A549 (cell line): ENCODE measurements at regions not wholly inside any gene's neighbourhood (a gene's known extent, or its start where the extent isn't known, plus 50 kb on each side); places are given as distances from the start of the nearest gene placed in this dataset.

ENCODE experiments used
- ATAC-seq, 2 experiments: fragments of 200-7000 bp in 1 of 2; fragments of >200 bp in 1 of 2; cut with Nextera tagmentation in 1 of 2; cut with Tn5 transposase in 1 of 2; 3 replicates each; pipeline versions ENCODE4 v1.8.0 to v1.9.1; 2018 to 2020; ENCODE audit warnings: mild to moderate bottlenecking in 1 of 2, moderate library complexity in 1 of 2
- CTCF ChIA-PET: fragments of 300-600 bp; sonication (Branson Sonifier 250); formaldehyde crosslinking; extraction: SDS; loops from one replicate; lab custom pipeline; 2021; ENCODE audit warnings: antibody characterized with exemption, inconsistent platforms; lab: Yijun Ruan, JAX
- POLR2A ChIA-PET: fragments of 350-600 bp; formaldehyde crosslinking; extraction: SDS; loops from one replicate; lab custom pipeline; 2021; ENCODE audit warnings: antibody characterized with exemption, inconsistent platforms; lab: Yijun Ruan, JAX
- DNase-seq, 2 experiments: peaks; one replicate each; pipeline versions ENCODE4 v3.0.0 to v3.0.0-alpha.2; 2011 to 2016; ENCODE audit warnings: low read depth in 1 of 2, low spot score in 1 of 2
- FAIRE-seq: peaks from 2 replicates; lab custom pipeline; 2011; peaks lifted over from hg19 to GRCh38; lab: Jason Lieb, UNC
- H3K27ac ChIP-seq, 2 experiments: fragments of >200 bp; sonication (Bioruptor Twin); formaldehyde crosslinking; 3 replicates each; pipeline ENCODE4 v1.5.1; 2016 to 2017
- H3K4me1 ChIP-seq: fragments of >200 bp; sonication (Bioruptor Twin); formaldehyde crosslinking; 3 replicates; pipeline ENCODE4 v1.6.1; 2016
- H3K4me2 ChIP-seq: fragments of >200 bp; sonication (Bioruptor Twin); formaldehyde crosslinking; 3 replicates; pipeline ENCODE4 v1.6.1; 2016
- H3K4me3 ChIP-seq: fragments of >200 bp; sonication (Bioruptor Twin); formaldehyde crosslinking; 3 replicates; pipeline ENCODE4 v1.5.1; 2016
- H3K9me3 ChIP-seq: fragments of >200 bp; sonication (Bioruptor Twin); formaldehyde crosslinking; 3 replicates; pipeline ENCODE4 v1.6.1; 2016
- CBX2 ChIP-seq: fragments of 200-600 bp; sonication (generic); IDR thresholded peaks from 2 replicates; pipeline ENCODE4 v1.6.1; 2016; ENCODE audit warnings: low read depth, mild to moderate bottlenecking, borderline replicate concordance
- CEBPB ChIP-seq, 2 experiments: fragments of >200 bp in 1 of 2; sonication (Bioruptor Twin) in 1 of 2; formaldehyde crosslinking in 1 of 2; IDR thresholded peaks; 2 replicates each; pipeline ENCODE4 v1.6.1; 2012 to 2016
- CHD2 ChIP-seq: fragments of 150-350 bp; IDR thresholded peaks from 2 replicates; pipeline ENCODE4 v1.6.1; 2014; ENCODE audit warnings: low read length; ENCODE audit not compliant: partially characterized antibody
- EHMT2 ChIP-seq: fragments of 200-600 bp; sonication (generic); IDR thresholded peaks from 2 replicates; pipeline ENCODE4 v1.6.1; 2016; ENCODE audit warnings: antibody characterized with exemption, low read depth, mild to moderate bottlenecking, moderate library complexity
- ESRRA ChIP-seq: fragments of 150-350 bp; IDR thresholded peaks from 2 replicates; pipeline ENCODE4 v1.6.1; 2014; ENCODE audit warnings: mild to moderate bottlenecking, low read length, borderline replicate concordance
- FOSB ChIP-seq: fragments of 250-450 bp; sonication (Bioruptor Pico); IDR thresholded peaks from 2 replicates; pipeline ENCODE4 v1.5.0; 2020; ENCODE audit warnings: mild to moderate bottlenecking, moderate library complexity
- FOSL2 ChIP-seq, 2 experiments: fragments of 450-650 bp in 1 of 2; fragments of >200 bp in 1 of 2; sonication (Bioruptor Twin) in 1 of 2; formaldehyde crosslinking; IDR thresholded peaks; 2 replicates each; pipeline versions ENCODE4 v1.5.0 to v1.6.1; 2016 to 2020; ENCODE audit warnings: mild to moderate bottlenecking in 1 of 2, moderate library complexity in 1 of 2
- FOXS1 ChIP-seq: fragments of 250-450 bp; sonication (Bioruptor Pico); IDR thresholded peaks from 2 replicates; pipeline ENCODE4 v1.5.0; 2020; ENCODE audit warnings: mild to moderate bottlenecking, moderate library complexity
- GATA3 ChIP-seq: IDR thresholded peaks from 2 replicates; pipeline ENCODE4 v1.6.1; 2012; ENCODE audit warnings: borderline replicate concordance
- HOXA7 ChIP-seq: fragments of 250-450 bp; sonication (Bioruptor Pico); IDR thresholded peaks from 2 replicates; pipeline ENCODE4 v1.5.0; 2020; ENCODE audit warnings: mild to moderate bottlenecking, moderate library complexity
- KDM1A ChIP-seq: fragments of 200-600 bp; sonication (generic); IDR thresholded peaks from 2 replicates; pipeline ENCODE4 v1.6.1; 2016; ENCODE audit warnings: low read depth, mild to moderate bottlenecking
- MAFK ChIP-seq: fragments of 450-650 bp; IDR thresholded peaks from 2 replicates; pipeline ENCODE4 v1.6.1; 2014; ENCODE audit not compliant: partially characterized antibody
- MAZ ChIP-seq: fragments of 150-350 bp; IDR thresholded peaks from 2 replicates; pipeline ENCODE4 v1.6.1; 2014; ENCODE audit warnings: antibody characterized with exemption, low read depth, low read length, borderline replicate concordance
- NR3C1 ChIP-seq: fragments of >200 bp; sonication (Bioruptor Twin); formaldehyde crosslinking; IDR thresholded peaks from 3 replicates; pipeline ENCODE4 v1.6.1; 2017
- PBX3 ChIP-seq: IDR thresholded peaks from 2 replicates; pipeline ENCODE4 v1.6.1; 2012
- PHF8 ChIP-seq: fragments of 200-600 bp; sonication (generic); IDR thresholded peaks from 2 replicates; pipeline ENCODE4 v1.6.1; 2016; ENCODE audit warnings: low read depth, mild to moderate bottlenecking, antibody characterized with exemption, moderate library complexity, borderline replicate concordance
- POLR2A ChIP-seq: IDR thresholded peaks from 2 replicates; pipeline ENCODE4 v1.6.1; 2012; ENCODE audit warnings: mild to moderate bottlenecking, low read length
- RAD21 ChIP-seq, 2 experiments: fragments of >200 bp in 1 of 2; sonication (Bioruptor Twin) in 1 of 2; formaldehyde crosslinking in 1 of 2; IDR thresholded peaks in 1 of 2; conservative IDR thresholded peaks in 1 of 2; 2 replicates in 1 of 2; 3 replicates in 1 of 2; pipeline ENCODE4 v1.6.1; 2012 to 2018; ENCODE audit warnings: inconsistent platforms in 1 of 2
- REST ChIP-seq: fragments of 200-600 bp; sonication (generic); IDR thresholded peaks from 2 replicates; pipeline ENCODE4 v1.6.1; 2016; ENCODE audit warnings: antibody characterized with exemption, mild to moderate bottlenecking, moderate library complexity
- RFX5 ChIP-seq: fragments of 450-650 bp; IDR thresholded peaks from 2 replicates; pipeline ENCODE4 v1.7.1; 2014; ENCODE audit warnings: antibody characterized with exemption, mild to moderate bottlenecking, moderate library complexity
- RNF2 ChIP-seq: fragments of 200-600 bp; sonication (generic); IDR thresholded peaks from 2 replicates; pipeline ENCODE4 v1.6.1; 2016; ENCODE audit warnings: low read depth, mild to moderate bottlenecking, antibody characterized with exemption, moderate library complexity, borderline replicate concordance
- SREBF2 ChIP-seq: fragments of 450-650 bp; IDR thresholded peaks from 2 replicates; pipeline ENCODE4 v1.6.1; 2014; ENCODE audit warnings: mild to moderate bottlenecking, moderate library complexity
- ZFP36 ChIP-seq: fragments of 450-650 bp; IDR thresholded peaks from 2 replicates; pipeline ENCODE4 v1.6.1; 2014; ENCODE audit warnings: borderline replicate concordance; ENCODE audit not compliant: partially characterized antibody
- ZNF302 ChIP-seq: fragments of 250-450 bp; sonication (Bioruptor Pico); IDR thresholded peaks from 2 replicates; pipeline ENCODE4 v1.9.0; 2021; ENCODE audit warnings: inconsistent platforms, mild to moderate bottlenecking, moderate library complexity
- WGBS: methylation state at CpG from one replicate; pipeline ENCODE4 v1.1.6; 2017; ENCODE audit errors: missing lambda C conversion rate; 5-methylcytosine and 5-hydroxymethylcytosine counted together

- no peak for TF ChIP-seq MAFK
- no peak for TF ChIP-seq CEBPB (IDR thresholded peaks at IDR 0.05)
- no peak for TF ChIP-seq RAD21 (conservative IDR thresholded peaks at IDR 0.05 in 1 of 2, IDR thresholded peaks at IDR 0.05 in 1 of 2)
- no peak for TF ChIP-seq FOSB
- TF ChIP-seq ESRRA: no peak
- TF ChIP-seq HOXA7 (CRISPR knock-in tag): no peak
- TF ChIP-seq GATA3: no peak
- ATAC-seq (no peak), DNase-seq (no peak), FAIRE-seq (no peak)
- H3K4me1 ChIP-seq: no peaks in the 10 kb centered on the region
- H3K27ac ChIP-seq: no peak overlapping the region
- 35% methylated on average over 4 of the region's 4 CpGs for WGBS
- ChIA-PET POLR2A (no interaction called here), CTCF (interaction anchor here (1.4 kb wide), 1 partner anchor 11 kb away, joined by 6 read pairs; no protein-coding TSS in a partner anchor)
- H3K4me2 ChIP-seq: no peak overlapping the region
- no peaks in the 10 kb centered on the region for H3K9me3 ChIP-seq
- no peak overlapping the region for H3K4me3 ChIP-seq
Measured at GRCh38 chr10:62900829-62901571, 84.8 kb upstream of the EGR2 start.

- ATAC-seq: no peak
- Histone ChIP-seq H3K4me3 (no peak overlapping the region), H3K9me3 (no peaks in the 10 kb centered on the region), H3K4me1 (no peaks in the 10 kb centered on the region), H3K4me2 (no peak overlapping the region), H3K27ac (no peak overlapping the region)
- ChIA-PET CTCF (interaction anchor here (1.1 kb wide), 1 partner anchor 259 kb away, joined by 3 read pairs; no protein-coding TSS in a partner anchor), POLR2A (no interaction called here)
- FAIRE-seq: no peak
- no peak for TF ChIP-seq CEBPB (IDR thresholded peaks at IDR 0.05)
- TF ChIP-seq KDM1A: no peak
- no peak for TF ChIP-seq NR3C1
- no peak for TF ChIP-seq ZFP36
- no peak for TF ChIP-seq SREBF2
- no peak for TF ChIP-seq MAFK
- TF ChIP-seq FOSL2 (IDR thresholded peaks at IDR 0.05): no peak
- no peak for TF ChIP-seq FOSL2 (CRISPR knock-in tag; IDR thresholded peaks at IDR 0.05)
- TF ChIP-seq ZNF302: no peak
- no peak for DNase-seq
- WGBS: 29% methylated on average over 3 of the region's 3 CpGs
Measured at GRCh38 chr10:62899311-62899710, 83.1 kb upstream of the EGR2 start.

GRCh38 chr10:62895063-62895462 is 78.9 kb upstream of the EGR2 start:
- ATAC-seq (no peak), FAIRE-seq (no peak), DNase-seq (no peak)
- POLR2A ChIA-PET: no interaction called here
- H3K27ac ChIP-seq: no peak overlapping the region
- TF ChIP-seq FOXS1 (CRISPR knock-in tag): no peak
- TF ChIP-seq EHMT2: no peak
- no peak for TF ChIP-seq CHD2
- TF ChIP-seq RNF2: no peak
- TF ChIP-seq RFX5: no peak
- TF ChIP-seq POLR2A: no peak
- no peak for TF ChIP-seq MAFK
- no peak for TF ChIP-seq PBX3
- TF ChIP-seq RAD21 (conservative IDR thresholded peaks at IDR 0.05 in 1 of 2, IDR thresholded peaks at IDR 0.05 in 1 of 2): no peak
- TF ChIP-seq REST: no peak
- TF ChIP-seq PHF8: no peak
- TF ChIP-seq CBX2: no peak
- no peak for TF ChIP-seq MAZ
- no peak overlapping the region for H3K4me3 ChIP-seq
- CTCF ChIA-PET: no interaction called here
- WGBS: 45% methylated on average over 4 of the region's 4 CpGs
- H3K9me3 ChIP-seq: no peaks in the 10 kb centered on the region
- no peaks in the 10 kb centered on the region for H3K4me1 ChIP-seq
- no peak overlapping the region for H3K4me2 ChIP-seq
